Fibroblast of gingiva (primary cell): ENCODE measurements at regions not wholly inside any gene's neighbourhood (a gene's known extent, or its start where the extent isn't known, plus 50 kb on each side); places are given as distances from the start of the nearest gene placed in this dataset.
"Not testable (repeated sequence)": the region's sequence is repeated elsewhere in the genome, so short reads cannot be mapped to it uniquely, and the experiment has no call there.

ENCODE experiments used
- DNase-seq: peaks from one replicate; pipeline ENCODE4 v3.0.0-alpha.2; 2011; ENCODE audit warnings: low read depth

GRCh38 chr12:105887131-105887530 is 251.6 kb downstream of the NUAK1 start:
- no peak for DNase-seq

- no peak for DNase-seq
Observed at GRCh38 chr12:105888696-105889095, 250.1 kb downstream of the NUAK1 start.

- DNase-seq: no peak
Observed at GRCh38 chr12:105892362-105892910, 246.3 kb downstream of the NUAK1 start.

GRCh38 chr12:105895197-105895832 is 243.4 kb downstream of the NUAK1 start:
- not testable (repeated sequence) for DNase-seq

- DNase-seq: no peak
Observed at GRCh38 chr12:105897311-105897725, 241.4 kb downstream of the NUAK1 start.

GRCh38 chr12:105898271-105898670 is 240.5 kb downstream of the NUAK1 start:
- not testable (repeated sequence) for DNase-seq

GRCh38 chr12:105899589-105899988 is 239.2 kb downstream of the NUAK1 start:
- DNase-seq: no peak

GRCh38 chr12:105906561-105906960 is 232.2 kb downstream of the NUAK1 start:
- DNase-seq: no peak

GRCh38 chr12:105907982-105908381 is 230.8 kb downstream of the NUAK1 start:
- DNase-seq: no peak

- DNase-seq: no peak
Observed at GRCh38 chr12:105910030-105910429, 228.7 kb downstream of the NUAK1 start.

- DNase-seq: no peak
Observed at GRCh38 chr12:105911966-105912365, 226.8 kb downstream of the NUAK1 start.

GRCh38 chr12:105912882-105913678 is 225.7 kb downstream of the NUAK1 start:
- no peak for DNase-seq

GRCh38 chr12:105915997-105916759 is 222.6 kb downstream of the NUAK1 start:
- DNase-seq: no peak

GRCh38 chr12:105916760-105917039 is 222.1 kb downstream of the NUAK1 start:
- no peak for DNase-seq

- DNase-seq: no peak
Observed at GRCh38 chr12:105920161-105920684, 218.5 kb downstream of the NUAK1 start.

GRCh38 chr12:105921055-105921454 is 217.7 kb downstream of the NUAK1 start:
- DNase-seq: no peak

GRCh38 chr12:105921872-105922669 is 216.7 kb downstream of the NUAK1 start:
- peak; percentile 3 for DNase-seq

- DNase-seq: peak; percentile 9
Observed at GRCh38 chr12:105922670-105923102, 216.1 kb downstream of the NUAK1 start.

GRCh38 chr12:105924526-105925208 is 214.1 kb downstream of the NUAK1 start:
- no peak for DNase-seq

- DNase-seq: no peak
Observed at GRCh38 chr12:105927564-105927963, 211.2 kb downstream of the NUAK1 start.

- no peak for DNase-seq
Observed at GRCh38 chr12:105928436-105928835, 210.3 kb downstream of the NUAK1 start.
